RPMI8226 (cell line): ENCODE measurements at regions not wholly inside any gene's neighbourhood (a gene's known extent, or its start where the extent isn't known, plus 50 kb on each side); places are given as distances from the start of the nearest gene placed in this dataset.

ENCODE experiments used
- DNase-seq: peaks from one replicate; pipeline ENCODE4 v3.0.0-alpha.2; 2015

DNA sequence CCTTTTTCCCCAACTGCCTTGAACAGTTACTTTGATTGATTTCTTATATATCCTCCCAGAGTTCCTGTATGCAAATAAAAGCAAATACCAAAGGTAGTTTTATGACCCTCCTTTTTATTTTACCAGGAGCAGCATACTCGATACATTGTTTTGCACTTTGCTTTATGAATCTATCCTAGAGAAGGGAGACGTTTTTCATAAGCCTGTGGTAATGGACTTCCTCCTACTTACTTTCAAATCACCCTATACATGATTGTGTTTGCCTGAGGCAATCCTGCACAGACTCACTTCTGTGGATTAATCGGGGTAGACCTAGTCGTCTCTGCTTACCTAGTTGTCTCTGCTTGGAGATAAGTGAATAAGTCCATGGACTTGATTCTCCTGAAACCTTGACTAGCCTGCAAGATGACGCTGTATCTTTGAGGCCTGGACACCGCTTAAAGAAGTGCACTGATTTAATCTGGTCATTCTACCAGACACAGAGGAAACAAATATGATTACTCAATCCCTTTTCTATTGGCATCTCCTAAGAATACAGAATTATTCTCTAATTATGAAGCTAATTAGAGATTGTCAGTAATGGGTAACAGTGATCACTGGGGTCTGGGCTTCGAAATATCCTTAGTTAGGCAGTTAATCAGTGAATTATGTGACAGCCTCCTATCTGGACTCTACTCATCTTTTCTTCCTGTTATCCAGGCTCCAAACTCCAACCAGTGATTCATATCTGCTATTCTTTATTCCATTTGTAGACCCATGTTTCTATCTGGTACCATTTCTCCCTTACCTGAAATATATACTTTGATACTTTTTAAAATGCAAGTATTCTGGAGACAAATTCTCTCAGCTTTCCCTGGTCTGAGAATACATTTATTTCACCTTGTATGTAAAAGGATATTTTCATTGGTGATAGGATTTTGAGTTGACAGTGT is 447.4 kb upstream of the TRIB2 start:
- no peak for DNase-seq

- DNase-seq = no peak
Observed at GRCh38 chr2:12270876-12271588, 445.7 kb upstream of the TRIB2 start.

GRCh38 chr2:12271589-12271984 is 445.1 kb upstream of the TRIB2 start:
- DNase-seq = no peak

GRCh38 chr2:12273111-12273510 is 443.6 kb upstream of the TRIB2 start:
- no peak for DNase-seq

GRCh38 chr2:12274591-12274990 is 442.1 kb upstream of the TRIB2 start:
- DNase-seq = no peak

- DNase-seq = no peak
Observed at GRCh38 chr2:12277241-12278034, 439.3 kb upstream of the TRIB2 start.

- no peak for DNase-seq
Observed at GRCh38 chr2:12278217-12278750, 438.5 kb upstream of the TRIB2 start.

DNA sequence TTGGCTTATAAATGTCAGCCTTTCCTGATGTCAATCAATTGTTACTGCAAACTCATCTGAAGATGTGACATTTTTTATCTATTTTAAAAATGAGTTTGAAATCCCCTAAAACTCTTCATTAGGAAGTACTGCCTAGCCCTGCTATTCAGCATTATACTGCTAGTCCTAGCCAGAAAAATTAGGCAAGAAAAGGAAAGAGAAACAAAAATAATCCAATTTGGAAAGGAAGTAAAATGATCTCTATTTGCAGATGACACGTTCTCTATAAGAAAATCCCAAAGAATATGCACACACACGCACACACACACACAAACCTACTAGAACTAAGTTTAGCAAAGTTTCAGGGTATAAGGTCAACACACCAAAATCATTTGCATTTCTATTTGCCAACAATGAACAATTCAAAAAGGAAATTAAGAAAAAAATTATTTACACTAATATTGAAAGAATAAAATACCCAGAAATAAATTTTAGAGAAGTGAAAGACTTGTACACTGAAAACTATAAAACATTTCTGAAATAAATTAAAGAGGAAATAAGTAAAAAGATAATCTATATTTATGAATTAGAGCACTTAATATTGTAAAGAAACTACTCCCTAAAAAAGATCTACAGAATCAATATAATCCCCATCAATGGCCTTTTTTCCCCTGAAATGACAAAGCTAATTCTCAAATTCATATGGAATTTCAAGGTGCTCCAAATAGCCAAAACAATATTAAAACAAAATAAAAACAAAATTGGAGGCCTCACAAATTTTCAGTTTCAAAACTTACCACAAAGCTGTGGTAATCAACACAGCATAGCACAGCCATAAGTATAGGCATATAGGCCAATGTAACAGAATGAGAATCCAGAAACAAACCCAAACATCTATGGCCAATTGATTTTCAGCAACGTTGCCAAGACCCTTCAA is 433.7 kb upstream of the TRIB2 start:
- no peak for DNase-seq

- no peak for DNase-seq
Observed at GRCh38 chr2:12284037-12284436, 432.7 kb upstream of the TRIB2 start.

- DNase-seq = no peak
Observed at GRCh38 chr2:12284487-12284886, 432.2 kb upstream of the TRIB2 start.

DNA sequence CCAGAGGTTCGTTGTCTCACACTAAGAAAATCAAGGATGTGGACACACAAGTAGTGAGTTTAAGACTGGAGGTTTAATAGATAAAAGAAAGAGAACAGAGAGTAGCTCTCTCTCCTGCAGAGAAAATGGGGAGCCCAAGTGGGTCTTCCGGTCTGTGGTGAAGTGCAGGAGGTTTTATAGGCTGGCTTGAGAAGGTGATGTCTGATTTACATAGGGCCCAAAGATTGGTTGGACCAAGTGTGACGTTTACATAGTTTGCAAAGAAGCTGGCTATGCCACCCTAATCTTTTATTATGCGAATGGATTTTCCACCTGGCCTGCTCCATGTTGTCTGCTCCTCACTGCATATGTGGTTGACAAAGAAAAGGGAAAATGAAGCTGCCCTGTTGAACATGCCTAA is 430.4 kb upstream of the TRIB2 start:
- no peak for DNase-seq

DNA sequence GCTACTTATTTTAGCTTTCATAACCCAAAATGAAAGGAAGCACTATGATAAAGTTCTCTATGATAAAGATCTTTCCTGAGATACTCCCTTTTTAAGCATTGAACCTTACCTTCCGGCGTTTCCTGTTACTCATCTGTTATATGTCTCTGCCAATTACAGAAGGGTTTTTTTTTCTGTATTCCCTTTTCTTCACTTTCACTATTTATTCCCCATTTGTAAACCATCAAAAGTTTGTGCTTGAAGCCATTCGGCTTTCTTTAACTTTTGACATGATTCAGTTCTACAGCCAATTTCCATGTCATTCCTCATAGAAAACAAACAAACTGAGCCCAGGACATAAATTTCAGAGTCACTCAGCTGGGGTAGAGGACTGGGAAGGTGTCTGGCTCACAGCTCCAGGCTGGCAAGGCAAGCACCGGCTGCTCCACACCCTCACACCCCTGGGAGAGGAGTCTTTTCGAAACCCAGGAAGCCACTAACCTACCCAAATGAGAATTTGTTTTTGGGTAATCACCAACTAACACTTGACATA is 429.4 kb upstream of the TRIB2 start:
- DNase-seq = no peak

- DNase-seq = no peak
Observed at GRCh38 chr2:12288048-12288447, 428.7 kb upstream of the TRIB2 start.

DNA sequence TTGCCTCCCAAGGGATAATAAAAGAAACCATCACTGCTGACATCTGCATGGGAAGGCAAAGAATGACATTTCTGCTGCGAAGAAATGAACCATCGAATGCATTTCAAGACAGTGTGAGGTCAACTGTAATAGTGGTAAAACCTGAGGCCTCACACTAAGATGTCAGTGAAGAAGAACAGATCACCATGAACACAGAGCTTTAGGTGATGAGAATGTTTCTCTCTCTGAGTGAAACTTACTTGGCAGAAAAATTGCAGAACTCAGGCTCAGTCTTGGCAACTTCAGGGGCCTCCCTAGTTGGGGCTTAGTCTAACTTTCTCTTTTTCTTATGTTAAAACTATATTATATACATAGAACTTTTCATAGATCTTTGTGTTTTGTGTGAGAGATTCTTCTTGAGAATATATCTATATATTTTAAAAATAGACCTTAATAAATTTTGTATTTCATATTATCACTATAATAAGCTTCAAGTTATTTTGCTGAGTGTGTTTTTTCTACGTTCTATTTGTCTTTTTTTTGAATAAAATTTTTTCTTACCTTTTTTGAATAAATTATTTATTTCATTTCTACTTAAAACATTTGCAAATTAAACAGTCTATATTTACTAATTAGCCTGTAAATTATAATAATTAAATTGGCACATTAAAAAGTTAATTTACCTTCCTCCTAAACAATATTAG is 427.5 kb upstream of the TRIB2 start:
- no peak for DNase-seq

DNA sequence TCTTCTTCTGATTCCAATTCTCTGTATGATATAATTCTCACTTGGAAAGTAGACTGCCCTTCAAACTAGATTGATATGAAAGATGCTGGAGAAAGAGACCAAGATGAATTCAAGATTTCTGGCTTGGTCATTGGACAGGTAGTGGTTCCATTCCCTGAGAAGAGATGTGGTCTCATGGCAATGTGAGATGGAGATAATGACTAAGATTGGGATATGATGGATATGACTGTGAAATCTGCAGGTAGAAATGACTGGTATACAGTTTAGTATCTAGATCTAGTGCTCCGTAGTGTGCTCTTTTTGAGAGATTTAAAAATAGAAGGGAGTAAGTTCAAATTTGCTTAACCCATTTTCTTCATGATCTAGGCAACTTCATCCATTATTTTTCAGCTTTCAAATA is 425.4 kb upstream of the TRIB2 start:
- DNase-seq = no peak

DNA sequence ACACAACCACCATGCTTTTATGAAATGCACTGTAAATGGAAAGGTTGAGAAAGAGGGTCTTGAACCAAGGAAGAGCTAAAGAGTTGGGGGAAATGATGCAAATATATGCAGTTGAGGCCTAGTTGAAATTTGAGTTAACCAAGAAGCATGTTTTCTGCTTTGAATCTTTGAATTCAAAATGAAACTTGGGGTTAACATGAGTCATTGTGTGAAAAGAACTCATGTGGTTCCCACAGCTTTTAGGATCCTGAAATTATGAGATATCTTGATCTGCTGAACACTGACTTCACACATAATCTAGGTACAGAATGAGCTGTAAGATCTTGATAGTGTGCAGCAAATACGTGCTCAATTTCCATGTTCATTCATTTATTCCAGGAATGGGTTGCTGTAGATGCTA is 422.9 kb upstream of the TRIB2 start:
- DNase-seq = no peak

DNA sequence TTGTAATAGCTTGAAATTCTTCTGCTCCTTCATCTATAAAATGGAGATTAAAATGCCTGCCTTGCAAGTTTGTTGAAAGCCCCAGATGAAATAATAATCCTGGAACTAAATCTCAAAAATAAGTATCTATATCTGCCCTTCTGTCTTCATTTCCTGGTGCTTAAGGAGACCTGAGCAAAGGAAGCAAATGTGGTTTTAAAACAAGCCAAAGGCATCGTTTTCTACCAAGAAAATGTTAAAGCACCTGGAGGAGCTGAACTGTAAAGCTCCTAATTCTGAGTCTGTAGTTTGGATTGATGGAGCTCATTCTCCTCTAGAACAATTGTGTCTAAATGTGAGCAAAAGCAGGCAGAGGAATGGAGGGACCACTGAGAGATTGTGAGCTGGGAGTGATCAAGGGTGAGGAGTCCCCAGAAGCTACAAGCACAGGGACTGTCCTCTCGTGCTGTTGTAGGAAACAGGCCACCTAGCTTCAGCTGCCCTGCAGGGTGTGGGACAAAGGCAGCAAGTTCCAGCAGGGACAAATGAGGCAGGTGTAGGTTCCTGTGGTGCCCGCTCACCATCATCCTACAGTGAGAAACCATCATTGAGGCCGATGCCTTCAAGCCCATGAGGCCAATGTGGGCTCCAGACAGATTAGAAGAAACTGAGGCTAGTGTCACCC is 420.7 kb upstream of the TRIB2 start:
- DNase-seq = no peak

GRCh38 chr2:12296915-12297314 is 419.8 kb upstream of the TRIB2 start:
- DNase-seq = no peak

DNA sequence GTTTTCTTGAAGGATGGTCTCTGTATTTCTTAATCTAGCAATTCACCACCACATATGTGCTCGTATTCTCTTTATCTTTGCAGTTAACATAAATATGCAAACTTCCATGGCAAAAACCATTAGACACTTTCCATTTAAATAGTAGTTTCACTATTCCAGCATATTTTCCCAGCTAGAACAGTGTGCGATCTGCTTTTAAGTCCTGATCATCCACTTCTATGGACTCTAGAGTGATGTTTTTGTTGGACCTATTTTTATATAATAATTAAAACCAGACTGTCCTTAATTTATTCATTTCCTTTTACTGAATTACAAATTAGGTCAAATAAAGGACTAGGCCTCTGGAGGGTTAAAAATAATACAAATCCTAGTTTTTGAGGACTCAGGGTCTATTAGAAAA is 418.4 kb upstream of the TRIB2 start:
- no peak for DNase-seq

DNA sequence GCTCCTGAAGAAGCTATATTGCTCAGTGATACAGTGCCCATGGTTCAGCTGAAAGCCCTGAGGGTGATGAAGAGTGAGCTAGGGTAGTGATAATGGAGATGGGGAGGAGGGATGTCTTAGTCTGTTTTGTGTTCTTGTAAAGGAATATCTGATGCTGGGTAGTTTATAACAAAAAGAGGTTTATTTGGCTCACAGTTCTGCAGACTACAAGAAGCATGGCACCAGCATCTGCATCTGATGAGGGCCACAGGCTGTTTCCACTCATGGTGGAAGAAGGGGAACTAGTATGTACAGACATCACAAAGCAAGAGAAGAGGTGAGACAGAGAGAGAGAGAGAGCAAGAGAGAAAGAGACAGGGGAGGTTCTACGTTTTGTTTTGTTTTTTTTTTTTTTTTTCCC is 417.3 kb upstream of the TRIB2 start:
- no peak for DNase-seq
